HFFc6 (cell line): ENCODE measurements at regions not wholly inside any gene's neighbourhood (a gene's known extent, or its start where the extent isn't known, plus 50 kb on each side); places are given as distances from the start of the nearest gene placed in this dataset.

Experiments used
- DNase-seq: peaks from one replicate; pipeline ENCODE4 v3.0.0-alpha.2; 2018
- H3K27ac Mint-ChIP-seq: 2 replicates; pipeline ENCODE4 v1.8.0; 2020; ENCODE audit warnings: mild to moderate bottlenecking, mixed read lengths
- H3K27me3 Mint-ChIP-seq: 2 replicates; pipeline ENCODE4 v1.8.0; 2021; ENCODE audit warnings: mild to moderate bottlenecking, moderate library complexity, mixed read lengths; ENCODE audit not compliant: insufficient read depth
- H3K36me3 Mint-ChIP-seq: 2 replicates; pipeline ENCODE4 v1.8.0; 2021; ENCODE audit warnings: low read depth, mixed read lengths
- H3K4me1 Mint-ChIP-seq: 2 replicates; pipeline ENCODE4 v1.8.0; 2020; ENCODE audit warnings: low read depth, mixed read lengths
- H3K4me3 Mint-ChIP-seq: 2 replicates; pipeline ENCODE4 v1.8.0; 2020; ENCODE audit warnings: mild to moderate bottlenecking, moderate library complexity, mixed read lengths
- H3K9me3 Mint-ChIP-seq: 2 replicates; pipeline ENCODE4 v1.8.0; 2020; ENCODE audit warnings: mild to moderate bottlenecking, mixed read lengths
- CTCF ChIP-seq: fragments of 200-600 bp; sonication (generic); IDR thresholded peaks from 2 replicates; pipeline ENCODE4 v1.5.0; 2021; ENCODE audit warnings: antibody characterized with exemption, mild to moderate bottlenecking

GRCh38 chr5:15260356-15261268, 239.4 kb upstream of the FBXL7 start:
- TF ChIP-seq CTCF = no peak
- Mint-ChIP-seq H3K4me3 (no peak overlapping the region), H3K36me3 (no peaks in the 10 kb centered on the region), H3K9me3 (no peaks in the 10 kb centered on the region; the same call in 1 of the 2 replicates), H3K27ac (no peak overlapping the region), H3K4me1 (no peaks in the 10 kb centered on the region), H3K27me3 (no peaks in the 10 kb centered on the region; the same call in 1 of the 2 replicates)
- DNase-seq = no peak

- TF ChIP-seq CTCF = no peak
- H3K4me3 Mint-ChIP-seq = no peak overlapping the region
- DNase-seq = no peak
- no peak overlapping the region for H3K27ac Mint-ChIP-seq
- H3K36me3 Mint-ChIP-seq = no peaks in the 10 kb centered on the region
- no peaks in the 10 kb centered on the region for H3K4me1 Mint-ChIP-seq
- no peaks in the 10 kb centered on the region; the same call in 1 of the 2 replicates for H3K27me3 Mint-ChIP-seq
- H3K9me3 Mint-ChIP-seq = no peaks in the 10 kb centered on the region
These were observed 243.5 kb upstream of the FBXL7 start for GRCh38 chr5:15256485-15256884.

GRCh38 chr5:15255576-15255975, 244.4 kb upstream of the FBXL7 start:
- H3K36me3 Mint-ChIP-seq = no peaks in the 10 kb centered on the region

GRCh38 chr5:15254607-15255006, 245.4 kb upstream of the FBXL7 start:
- no peaks in the 10 kb centered on the region for H3K9me3 Mint-ChIP-seq

More at GRCh38 chr5:15255576-15255975, 244.4 kb upstream of the FBXL7 start:
- no peak for TF ChIP-seq CTCF
- Mint-ChIP-seq H3K27ac (no peak overlapping the region), H3K4me1 (no peaks in the 10 kb centered on the region), H3K9me3 (no peaks in the 10 kb centered on the region), H3K4me3 (no peak overlapping the region), H3K27me3 (no peaks in the 10 kb centered on the region; the same call in 1 of the 2 replicates)
- no peak for DNase-seq

GRCh38 chr5:15252331-15252730, 247.6 kb upstream of the FBXL7 start:
- Mint-ChIP-seq H3K4me1 (peaks cover 8% of the 10 kb centered on the region), H3K27me3 (no peaks in the 10 kb centered on the region; the same call in 1 of the 2 replicates), H3K9me3 (no peaks in the 10 kb centered on the region), H3K27ac (no peak overlapping the region), H3K4me3 (no peak overlapping the region), H3K36me3 (no peaks in the 10 kb centered on the region)
- no peak for TF ChIP-seq CTCF
- DNase-seq = no peak

More at GRCh38 chr5:15254607-15255006, 245.4 kb upstream of the FBXL7 start:
- Mint-ChIP-seq H3K4me3 (no peak overlapping the region), H3K27me3 (no peaks in the 10 kb centered on the region; the same call in 1 of the 2 replicates), H3K36me3 (no peaks in the 10 kb centered on the region), H3K4me1 (no peaks in the 10 kb centered on the region), H3K27ac (no peak overlapping the region)
- TF ChIP-seq CTCF = no peak
- DNase-seq = no peak
